HepG2 (cell line): ENCODE measurements at regions not wholly inside any gene's neighbourhood (a gene's known extent, or its start where the extent isn't known, plus 50 kb on each side); places are given as distances from the start of the nearest gene placed in this dataset.

Experiments used
- NBN ChIP-seq: fragments of 450-650 bp; conservative IDR thresholded peaks from 2 replicates; pipeline ENCODE4 v1.6.1; 2017
- PHF8 ChIP-seq: sonication (generic); formaldehyde crosslinking; IDR thresholded peaks from 2 replicates; pipeline ENCODE4 v1.5.0; 2020; ENCODE audit warnings: missing genetic modification reagents
- RBAK ChIP-seq: sonication (generic); formaldehyde crosslinking; IDR thresholded peaks from 2 replicates; pipeline ENCODE4 v1.5.1; 2020; ENCODE audit warnings: mild to moderate bottlenecking, missing genetic modification reagents
- TF ChIP-seq, protein P1 (sequence below): sonication (generic); formaldehyde crosslinking; IDR thresholded peaks from 2 replicates; pipeline ENCODE4 v1.5.0; 2020; ENCODE audit warnings: mild to moderate bottlenecking, missing genetic modification reagents, moderate library complexity

DNA sequence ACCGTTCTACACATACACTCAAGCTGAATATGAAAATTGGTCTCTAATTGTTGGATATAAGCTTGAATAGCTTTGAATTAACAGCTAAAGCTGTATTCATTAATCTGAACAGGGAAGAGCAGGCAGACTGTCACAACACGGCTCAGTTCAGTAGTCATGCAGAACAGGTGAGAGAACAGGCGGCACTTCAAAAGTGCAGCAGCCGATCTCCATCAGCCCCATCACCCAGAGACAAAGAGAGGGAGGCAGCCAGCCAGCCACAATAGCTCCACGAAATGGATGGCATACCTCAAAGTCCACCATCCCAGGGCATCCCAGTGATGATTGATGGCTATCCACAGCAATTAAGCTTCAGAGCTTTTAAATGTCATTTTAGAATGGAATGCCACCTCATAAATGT, 419.2 kb downstream of the OLFM4 start:
- TF ChIP-seq PHF8: no peak
- TF ChIP-seq, protein P1, sequence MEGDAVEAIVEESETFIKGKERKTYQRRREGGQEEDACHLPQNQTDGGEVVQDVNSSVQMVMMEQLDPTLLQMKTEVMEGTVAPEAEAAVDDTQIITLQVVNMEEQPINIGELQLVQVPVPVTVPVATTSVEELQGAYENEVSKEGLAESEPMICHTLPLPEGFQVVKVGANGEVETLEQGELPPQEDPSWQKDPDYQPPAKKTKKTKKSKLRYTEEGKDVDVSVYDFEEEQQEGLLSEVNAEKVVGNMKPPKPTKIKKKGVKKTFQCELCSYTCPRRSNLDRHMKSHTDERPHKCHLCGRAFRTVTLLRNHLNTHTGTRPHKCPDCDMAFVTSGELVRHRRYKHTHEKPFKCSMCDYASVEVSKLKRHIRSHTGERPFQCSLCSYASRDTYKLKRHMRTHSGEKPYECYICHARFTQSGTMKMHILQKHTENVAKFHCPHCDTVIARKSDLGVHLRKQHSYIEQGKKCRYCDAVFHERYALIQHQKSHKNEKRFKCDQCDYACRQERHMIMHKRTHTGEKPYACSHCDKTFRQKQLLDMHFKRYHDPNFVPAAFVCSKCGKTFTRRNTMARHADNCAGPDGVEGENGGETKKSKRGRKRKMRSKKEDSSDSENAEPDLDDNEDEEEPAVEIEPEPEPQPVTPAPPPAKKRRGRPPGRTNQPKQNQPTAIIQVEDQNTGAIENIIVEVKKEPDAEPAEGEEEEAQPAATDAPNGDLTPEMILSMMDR (CRISPR knock-in tag): no peak
- TF ChIP-seq RBAK (CRISPR knock-in tag): no peak
- no peak for TF ChIP-seq NBN
